ENCODE measurements at regions not wholly inside any gene's neighbourhood (a gene's known extent, or its start where the extent isn't known, plus 50 kb on each side); places are given as distances from the start of the nearest gene placed in this dataset.
"Not testable (repeated sequence)": the region's sequence is repeated elsewhere in the genome, so short reads cannot be mapped to it uniquely, and the experiment has no call there.

DNA sequence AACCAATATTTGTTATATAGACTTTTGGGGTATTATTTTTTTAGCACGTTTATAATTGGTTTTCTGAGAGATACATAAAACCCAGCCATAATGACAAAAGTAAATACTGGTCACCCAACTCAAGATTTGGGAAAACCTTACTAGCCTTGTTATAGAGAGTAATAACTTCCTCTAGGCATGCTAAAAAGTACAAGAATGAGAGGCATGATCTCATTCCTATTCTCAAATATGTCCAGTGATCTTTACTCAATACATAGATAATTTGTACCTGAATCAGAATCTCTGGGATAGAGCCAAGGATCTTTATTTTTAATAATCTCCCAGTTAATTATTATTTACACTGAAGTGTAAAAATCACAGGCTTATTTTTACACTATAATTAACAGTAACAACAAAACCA, 395.5 kb downstream of the TGIF2LY start:
- H3K4me1 ChIP-seq; H3K4me3 ChIP-seq; H3K27me3 ChIP-seq; DNase-seq; H3K27ac ChIP-seq; H3K36me3 ChIP-seq; H3K9me3 ChIP-seq (replicated peaks): not testable (repeated sequence)

DNA sequence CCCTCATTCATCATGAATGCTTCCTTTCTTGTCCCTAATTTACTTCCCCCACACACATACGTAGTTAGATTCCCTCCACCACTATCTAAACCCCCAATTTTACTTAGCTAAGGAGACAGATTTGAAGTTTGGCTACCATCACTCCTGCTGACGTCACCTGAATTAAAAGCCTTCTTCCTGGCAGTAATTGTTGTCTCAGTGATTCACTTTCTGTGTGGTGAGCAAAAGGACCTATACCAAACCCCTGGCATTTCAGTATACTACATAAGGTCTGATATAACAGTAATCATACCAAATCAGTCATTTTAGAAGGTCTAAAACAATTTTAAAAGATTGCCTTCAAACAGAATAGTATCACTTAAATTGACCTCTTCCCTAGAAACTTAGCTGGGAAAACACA, 396.1 kb downstream of the TGIF2LY start:
- H3K36me3 ChIP-seq; H3K27ac ChIP-seq; H3K27me3 ChIP-seq; H3K4me3 ChIP-seq; DNase-seq; H3K4me1 ChIP-seq; H3K9me3 ChIP-seq (replicated peaks): not testable (repeated sequence)

DNA sequence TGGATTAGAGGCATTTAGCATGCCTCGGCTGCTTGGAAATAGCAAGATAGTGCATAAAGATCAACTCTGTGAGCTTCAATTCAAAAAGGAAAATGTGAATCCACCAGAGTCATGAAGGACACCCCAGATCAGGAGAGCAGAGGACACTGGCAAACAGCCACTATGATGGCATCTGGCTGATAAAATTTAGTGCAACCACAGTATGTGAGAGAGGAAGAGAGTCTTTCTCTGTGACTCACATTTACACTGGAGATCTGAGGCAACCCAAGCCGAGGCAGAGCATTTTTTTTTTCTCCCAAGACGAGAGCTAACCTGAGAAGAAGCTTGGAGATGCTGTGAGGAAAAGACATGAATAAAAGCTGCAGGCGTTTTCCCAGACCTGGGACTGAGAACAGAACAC, 401.9 kb downstream of the TGIF2LY start:
- H3K9me3 ChIP-seq (replicated peaks); H3K4me1 ChIP-seq; H3K36me3 ChIP-seq; H3K27me3 ChIP-seq; DNase-seq; H3K27ac ChIP-seq; H3K4me3 ChIP-seq: not testable (repeated sequence)

DNA sequence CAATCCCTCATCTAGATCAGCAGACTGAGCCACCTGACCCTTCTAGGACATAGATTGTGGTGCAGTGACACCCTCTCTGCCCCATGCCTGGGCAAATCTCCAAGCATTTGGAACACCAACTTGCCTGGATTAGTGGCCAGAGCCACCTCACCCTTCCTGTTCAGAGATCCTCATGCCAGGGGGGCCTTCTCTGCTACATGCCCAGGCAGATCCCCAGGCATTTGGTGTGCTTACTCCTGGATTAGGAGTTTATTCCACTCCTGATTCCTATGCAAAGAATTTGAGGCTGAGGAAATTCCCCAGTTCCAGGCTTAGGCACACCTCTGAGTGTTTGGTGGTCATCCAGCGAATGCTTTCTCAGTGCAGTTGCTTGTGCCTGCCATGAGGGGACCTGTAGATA, 402.9 kb downstream of the TGIF2LY start:
- DNase-seq, result peak; percentile 2 to 13
- H3K4me1 ChIP-seq, result not testable (repeated sequence)

More for the DNA sequence above, 402.9 kb downstream of the TGIF2LY start:
- not testable (repeated sequence) for H3K9me3 ChIP-seq (replicated peaks); H3K4me3 ChIP-seq; H3K36me3 ChIP-seq; H3K27me3 ChIP-seq; H3K27ac ChIP-seq

Measured in SJCRH30 (cell line).